ENCODE measurements at regions not wholly inside any gene's neighbourhood (a gene's known extent, or its start where the extent isn't known, plus 50 kb on each side); places are given as distances from the start of the nearest gene placed in this dataset.

- TF ChIP-seq, protein P1, sequence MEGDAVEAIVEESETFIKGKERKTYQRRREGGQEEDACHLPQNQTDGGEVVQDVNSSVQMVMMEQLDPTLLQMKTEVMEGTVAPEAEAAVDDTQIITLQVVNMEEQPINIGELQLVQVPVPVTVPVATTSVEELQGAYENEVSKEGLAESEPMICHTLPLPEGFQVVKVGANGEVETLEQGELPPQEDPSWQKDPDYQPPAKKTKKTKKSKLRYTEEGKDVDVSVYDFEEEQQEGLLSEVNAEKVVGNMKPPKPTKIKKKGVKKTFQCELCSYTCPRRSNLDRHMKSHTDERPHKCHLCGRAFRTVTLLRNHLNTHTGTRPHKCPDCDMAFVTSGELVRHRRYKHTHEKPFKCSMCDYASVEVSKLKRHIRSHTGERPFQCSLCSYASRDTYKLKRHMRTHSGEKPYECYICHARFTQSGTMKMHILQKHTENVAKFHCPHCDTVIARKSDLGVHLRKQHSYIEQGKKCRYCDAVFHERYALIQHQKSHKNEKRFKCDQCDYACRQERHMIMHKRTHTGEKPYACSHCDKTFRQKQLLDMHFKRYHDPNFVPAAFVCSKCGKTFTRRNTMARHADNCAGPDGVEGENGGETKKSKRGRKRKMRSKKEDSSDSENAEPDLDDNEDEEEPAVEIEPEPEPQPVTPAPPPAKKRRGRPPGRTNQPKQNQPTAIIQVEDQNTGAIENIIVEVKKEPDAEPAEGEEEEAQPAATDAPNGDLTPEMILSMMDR (IDR thresholded peaks at IDR 0.05) = no peak
- no peak for TF ChIP-seq POLR2A (IDR thresholded peaks at IDR 0.05)
These were observed 249.9 kb downstream of the SKAP2 start for GRCh38 chr7:26614503-26614902.

All from esophagus squamous epithelium (tissue), 4 donors.